ENCODE measurements at regions not wholly inside any gene's neighbourhood (a gene's known extent, or its start where the extent isn't known, plus 50 kb on each side); places are given as distances from the start of the nearest gene placed in this dataset.

GRCh38 chr6:150664091-150664490 lies 64.4 kb downstream of the PLEKHG1 start:
- in situ Hi-C loops (cut with MboI; ENCODE audit: low pct_ligation_motif_present in 1 of 4, low pct_unique_long_range_greater_than_20kb in 1 of 4, low sequenced_read_pairs in 3 of 4), result no loop called here
- Histone ChIP-seq H3K4me3 (no peak overlapping the region), H3K36me3 (no peaks in the 10 kb centered on the region), H3K9me3 (no peaks in the 10 kb centered on the region), H3K4me1 (peaks cover 9 to 30% (median 17%) of the 10 kb centered on the region in 4 donors), H3K27ac (no peak overlapping the region), H3K27me3 (no peaks in the 10 kb centered on the region)
- no peak for TF ChIP-seq POLR2A (IDR thresholded peaks at IDR 0.05)
- 90 to 100% methylated on average over 2 to 3 of the region's 3 CpGs for WGBS, 2 donors (ENCODE audit: low coverage in 1 of 2)
- intact Hi-C loops (cut with DNase I; ENCODE audit: low total_unique reads), result no loop called here
- DNase-seq, result no peak

GRCh38 chr6:150666071-150666470 lies 66.4 kb downstream of the PLEKHG1 start:
- peak; percentile 30 for DNase-seq
- intact Hi-C loops (cut with DNase I; ENCODE audit: low total_unique reads) (no loop called here), in situ Hi-C loops (cut with MboI; ENCODE audit: low pct_ligation_motif_present in 1 of 4, low pct_unique_long_range_greater_than_20kb in 1 of 4, low sequenced_read_pairs in 3 of 4) (no loop called here)
- 75 to 78% methylated on average over 5 of the region's 5 CpGs for WGBS, 2 donors (ENCODE audit: low coverage in 1 of 2)
- Histone ChIP-seq H3K27ac (peak overlapping the region; percentile 18 to 69 (median 42)), H3K4me1 (peaks cover 12 to 32% (median 21%) of the 10 kb centered on the region in 4 donors), H3K27me3 (no peaks in the 10 kb centered on the region), H3K4me3 (no peak overlapping the region), H3K9me3 (no peaks in the 10 kb centered on the region), H3K36me3 (no peaks in the 10 kb centered on the region)
- no peak for TF ChIP-seq EP300 (IDR thresholded peaks at IDR 0.05; ENCODE audit: low read depth)
- no peak for TF ChIP-seq CTCF (IDR thresholded peaks at IDR 0.05)
- no peak for TF ChIP-seq POLR2AphosphoS5 (IDR thresholded peaks at IDR 0.05)
- TF ChIP-seq POLR2A (IDR thresholded peaks at IDR 0.05), result no peak

DNA sequence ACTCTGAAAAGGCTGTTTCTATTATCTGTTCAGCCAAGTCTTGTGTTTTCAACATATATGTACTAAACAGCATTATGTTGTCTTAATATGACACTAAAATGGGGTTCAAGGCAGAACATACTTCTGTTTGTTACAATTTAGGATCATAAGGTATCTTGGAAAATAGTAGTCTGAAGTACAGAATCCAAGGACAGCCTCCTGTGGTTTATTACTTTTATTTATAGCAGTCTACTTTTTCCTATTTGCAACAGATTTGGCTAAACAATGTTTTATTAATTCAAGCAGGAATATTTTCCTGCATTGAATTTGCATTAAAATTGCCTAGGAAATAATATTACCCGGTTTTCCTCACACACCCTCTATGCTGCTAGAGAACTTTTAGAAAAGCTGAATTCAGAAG lies 67.7 kb downstream of the PLEKHG1 start:
- Histone ChIP-seq H3K36me3 (no peaks in the 10 kb centered on the region), H3K4me3 (no peak overlapping the region), H3K27ac (peak overlapping the region; percentile 64 to 73 (median 69)), H3K9me3 (no peaks in the 10 kb centered on the region), H3K4me1 (peaks cover 12 to 34% (median 21%) of the 10 kb centered on the region in 4 donors), H3K27me3 (no peaks in the 10 kb centered on the region)
- intact Hi-C loops (cut with DNase I; ENCODE audit: low total_unique reads), result no loop called here
- no peak for TF ChIP-seq POLR2A (IDR thresholded peaks at IDR 0.05)
- in situ Hi-C loops (cut with MboI; ENCODE audit: low pct_ligation_motif_present in 1 of 4, low pct_unique_long_range_greater_than_20kb in 1 of 4, low sequenced_read_pairs in 3 of 4), result no loop called here
- DNase-seq, result no peak
- WGBS, 2 donors (ENCODE audit: low coverage in 1 of 2), result 43 to 46% methylated on average over 1 of the region's 1 CpG

- 29 to 34% methylated on average over 8 of the region's 8 CpGs for WGBS, 2 donors (ENCODE audit: low coverage in 1 of 2)
Measured at GRCh38 chr6:150667977-150668716, 68.5 kb downstream of the PLEKHG1 start.

More at GRCh38 chr6:150667977-150668716, 68.5 kb downstream of the PLEKHG1 start:
- peak; percentile 92 for DNase-seq
- intact Hi-C loops (cut with DNase I; ENCODE audit: low total_unique reads) (loop anchor here (2.0 kb wide), 1 partner anchor 43 kb away; no protein-coding TSS in a partner anchor), in situ Hi-C loops (cut with MboI; ENCODE audit: low pct_ligation_motif_present in 1 of 4, low pct_unique_long_range_greater_than_20kb in 1 of 4, low sequenced_read_pairs in 3 of 4) (no loop called here)
- no peaks in the 10 kb centered on the region for H3K9me3 ChIP-seq
- no peaks in the 10 kb centered on the region for H3K27me3 ChIP-seq
- peak in 2 of 3 donors; percentile 58 to 74 for TF ChIP-seq POLR2AphosphoS5 (IDR thresholded peaks at IDR 0.05)
- peak in 3 of 5 experiments; percentile 7 to 25 (median 18) for TF ChIP-seq CTCF (IDR thresholded peaks at IDR 0.05)
- no peak for TF ChIP-seq EP300 (IDR thresholded peaks at IDR 0.05; ENCODE audit: low read depth)
- no peak for TF ChIP-seq POLR2A (IDR thresholded peaks at IDR 0.05)
- peaks cover 16 to 41% (median 27%) of the 10 kb centered on the region in 4 donors for H3K4me1 ChIP-seq
- peak overlapping the region; percentile 64 to 73 (median 69) for H3K27ac ChIP-seq
- no peaks in the 10 kb centered on the region for H3K36me3 ChIP-seq
- H3K4me3 ChIP-seq, result no peak overlapping the region
